ENCODE measurements at regions not wholly inside any gene's neighbourhood (a gene's known extent, or its start where the extent isn't known, plus 50 kb on each side); places are given as distances from the start of the nearest gene placed in this dataset.

GRCh38 chr6:41451515-41452163, 94.5 kb upstream of the FOXP4 start:
- no peak for DNase-seq

DNA sequence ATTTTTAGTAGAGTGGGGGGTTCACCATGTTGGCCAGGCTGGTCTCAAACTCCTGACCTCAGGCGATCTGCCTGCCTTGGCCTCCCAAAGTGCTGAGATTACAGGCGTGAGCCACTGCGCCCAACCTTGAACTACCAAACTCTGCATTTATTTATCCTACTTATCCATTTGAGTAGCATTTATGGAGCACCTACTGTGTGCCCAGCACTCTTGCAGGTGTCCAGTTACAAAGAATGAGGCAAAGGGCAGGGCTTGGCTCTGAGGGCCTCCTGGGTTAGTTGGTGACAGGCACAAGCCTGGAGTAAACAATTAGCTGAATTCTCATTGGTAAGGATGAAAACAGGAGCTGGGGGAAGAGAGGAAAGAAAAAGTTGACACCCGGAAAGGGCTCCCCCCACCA, 93.4 kb upstream of the FOXP4 start:
- DNase-seq = no peak

DNA sequence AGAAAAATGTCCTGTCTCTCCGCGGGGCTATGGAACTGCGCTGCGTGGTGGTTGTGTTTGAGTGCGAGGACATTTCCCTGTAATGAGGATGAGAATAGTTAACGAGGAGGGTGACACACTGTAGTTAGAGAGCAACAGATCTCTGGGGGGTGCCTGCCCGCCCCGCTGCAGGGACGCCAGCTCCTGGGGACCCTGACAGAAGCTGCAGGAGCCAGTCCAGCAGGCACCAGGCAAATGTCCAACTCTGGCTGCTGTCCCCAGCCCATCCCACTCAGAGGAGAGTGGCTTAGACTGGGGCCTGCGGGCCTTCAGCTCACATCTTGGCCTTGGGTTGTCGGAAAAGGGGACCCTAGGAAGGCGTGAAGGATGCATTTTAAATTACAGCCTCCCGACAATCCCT, 92.9 kb upstream of the FOXP4 start:
- DNase-seq = no peak

DNA sequence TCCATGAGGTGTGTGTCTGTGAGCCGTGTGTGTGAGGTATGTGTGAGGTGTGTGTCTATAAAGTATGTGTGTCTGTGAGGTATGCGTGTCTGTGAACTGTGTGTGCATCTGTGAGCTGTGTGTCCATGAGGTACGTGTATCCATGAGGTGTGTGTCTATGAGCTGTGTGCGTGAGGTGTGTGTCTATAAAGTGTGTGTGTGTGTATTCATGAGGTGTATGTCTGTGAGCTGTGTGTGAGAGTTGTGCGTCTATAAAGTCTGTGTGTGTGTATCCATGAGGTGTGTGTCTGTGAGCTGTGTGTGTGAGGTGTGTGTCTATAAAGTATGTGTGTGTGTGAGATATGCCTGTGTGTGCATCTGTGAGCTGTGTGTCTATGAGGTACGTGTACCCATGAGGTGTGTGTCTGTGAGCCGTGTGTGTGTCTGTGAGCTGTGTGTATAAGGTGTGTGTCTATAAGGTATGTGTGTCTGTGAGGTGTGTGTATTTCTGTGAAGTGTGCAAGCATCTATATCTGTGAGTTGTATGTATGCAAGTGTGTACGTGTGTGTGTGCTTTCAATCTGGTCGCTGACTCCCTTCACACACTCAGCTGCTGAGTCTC, 91.9 kb upstream of the FOXP4 start:
- DNase-seq = no peak

DNA sequence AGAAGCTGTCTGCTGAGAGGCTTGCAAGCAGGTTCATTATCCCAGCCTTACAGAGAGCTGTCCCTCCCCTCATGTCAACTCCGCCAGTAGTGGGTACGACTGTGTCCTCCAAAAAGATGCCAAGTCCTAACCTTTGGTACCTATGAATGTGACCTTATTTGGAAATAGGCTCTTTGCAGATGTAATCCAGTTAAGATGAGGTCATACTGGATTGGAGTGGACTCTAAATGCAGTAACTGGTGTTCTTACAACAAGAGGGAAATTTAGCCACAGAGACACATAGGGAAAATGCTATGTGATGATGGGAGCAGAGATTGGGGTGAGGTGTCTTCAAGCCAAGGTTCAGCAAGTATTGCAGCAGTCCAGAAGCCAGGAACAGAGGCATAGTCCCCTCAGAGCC, 90.8 kb upstream of the FOXP4 start:
- DNase-seq = no peak

GRCh38 chr6:41455818-41456217, 90.4 kb upstream of the FOXP4 start:
- DNase-seq = no peak

- DNase-seq = no peak
Measured at GRCh38 chr6:41457303-41457670, 88.9 kb upstream of the FOXP4 start.

GRCh38 chr6:41459738-41460137, 86.4 kb upstream of the FOXP4 start:
- no peak for DNase-seq

- DNase-seq = no peak
Measured at GRCh38 chr6:41460742-41461336, 85.3 kb upstream of the FOXP4 start.

DNA sequence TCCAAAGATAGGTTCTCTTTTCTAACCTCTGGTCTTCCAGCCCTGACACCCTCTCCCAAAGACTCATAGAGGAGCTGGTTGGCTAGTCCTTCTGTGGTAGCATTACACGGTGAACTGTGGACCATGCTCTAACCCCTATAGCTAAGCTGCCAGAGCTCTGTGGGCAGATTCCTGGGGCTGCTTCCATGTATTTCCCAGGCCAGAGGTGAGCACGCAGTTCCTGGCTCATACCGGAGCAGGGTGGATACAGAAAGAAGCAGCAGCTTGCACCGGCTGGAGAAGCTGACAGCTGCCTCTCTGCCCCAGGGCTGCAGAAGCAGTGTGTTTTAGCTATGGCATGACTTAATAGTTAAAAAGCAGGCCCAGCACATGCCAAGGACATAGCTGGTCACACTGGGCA, 84.1 kb upstream of the FOXP4 start:
- no peak for DNase-seq

DNA sequence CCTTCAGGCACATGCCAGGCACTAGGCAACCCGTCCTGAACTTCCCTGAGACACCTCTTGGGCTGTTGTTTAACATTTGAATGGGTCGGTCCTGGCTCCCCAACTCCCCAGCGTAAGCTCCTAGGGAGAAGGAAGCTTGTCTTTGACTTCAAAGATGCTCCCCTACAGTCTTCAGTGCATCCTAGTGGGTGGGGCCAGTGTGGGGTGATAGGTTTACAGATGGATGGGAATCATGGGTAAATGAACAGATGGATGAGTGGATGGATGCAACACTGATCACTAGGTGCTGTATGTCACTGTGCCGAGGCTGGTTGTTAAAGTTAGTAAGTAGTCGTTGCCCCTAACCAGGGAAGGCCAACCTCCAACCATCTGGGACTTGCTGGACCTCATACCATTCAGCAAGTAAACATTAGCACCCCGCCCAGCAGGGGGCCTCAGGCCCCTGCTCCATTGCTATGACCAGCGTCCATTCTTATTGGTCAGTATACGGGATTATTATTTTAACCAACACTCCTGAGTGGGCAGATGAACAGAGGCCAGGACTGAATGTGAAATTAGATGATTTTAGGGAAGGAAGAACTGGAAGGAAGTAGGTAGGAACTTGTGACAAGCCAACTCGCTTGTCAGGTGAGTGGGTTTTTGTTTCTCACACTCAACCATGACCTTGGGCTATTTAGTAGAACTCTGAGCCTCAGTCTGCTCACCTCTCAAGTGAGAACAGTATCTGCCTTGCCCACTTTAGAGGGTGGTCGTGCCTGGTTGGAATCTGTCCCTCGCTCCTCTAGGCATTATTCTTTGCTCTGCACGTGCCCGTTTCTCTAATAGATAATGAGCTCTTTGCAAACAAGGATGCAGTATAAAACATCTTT, 82.9 kb upstream of the FOXP4 start:
- peak; percentile 33 to 40 for DNase-seq

DNA sequence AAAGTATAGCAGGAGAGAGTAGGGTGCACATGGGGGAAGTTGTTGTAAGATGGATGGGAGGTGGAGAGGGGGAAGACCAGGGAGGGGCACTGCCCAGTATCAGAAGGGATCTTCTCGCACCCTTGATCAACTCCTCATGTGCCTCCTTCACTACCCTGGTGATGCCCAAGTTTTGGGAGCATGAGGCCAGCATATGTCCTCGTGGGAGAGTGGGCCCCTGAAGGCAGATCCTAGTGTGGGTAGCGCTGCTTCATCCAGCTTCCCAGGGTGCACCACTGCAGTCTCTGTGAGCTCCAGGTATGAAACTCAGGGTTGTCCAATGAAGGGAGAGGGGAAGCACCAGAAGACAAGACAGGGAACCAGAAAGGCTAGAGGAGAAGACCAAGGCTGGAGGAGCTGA, 82.2 kb upstream of the FOXP4 start:
- no peak for DNase-seq

GRCh38 chr6:41464481-41464880, 81.7 kb upstream of the FOXP4 start:
- no peak for DNase-seq

GRCh38 chr6:41466437-41466990, 79.7 kb upstream of the FOXP4 start:
- no peak for DNase-seq

- DNase-seq = no peak
Measured at GRCh38 chr6:41467061-41467460, 79.1 kb upstream of the FOXP4 start.

- no peak for DNase-seq
Measured at GRCh38 chr6:41467627-41468404, 78.4 kb upstream of the FOXP4 start.

GRCh38 chr6:41469156-41470028, 76.8 kb upstream of the FOXP4 start:
- no peak for DNase-seq

- DNase-seq = peak in 1 of 2 donors; percentile 29
Measured at GRCh38 chr6:41470029-41470330, 76.2 kb upstream of the FOXP4 start.

DNA sequence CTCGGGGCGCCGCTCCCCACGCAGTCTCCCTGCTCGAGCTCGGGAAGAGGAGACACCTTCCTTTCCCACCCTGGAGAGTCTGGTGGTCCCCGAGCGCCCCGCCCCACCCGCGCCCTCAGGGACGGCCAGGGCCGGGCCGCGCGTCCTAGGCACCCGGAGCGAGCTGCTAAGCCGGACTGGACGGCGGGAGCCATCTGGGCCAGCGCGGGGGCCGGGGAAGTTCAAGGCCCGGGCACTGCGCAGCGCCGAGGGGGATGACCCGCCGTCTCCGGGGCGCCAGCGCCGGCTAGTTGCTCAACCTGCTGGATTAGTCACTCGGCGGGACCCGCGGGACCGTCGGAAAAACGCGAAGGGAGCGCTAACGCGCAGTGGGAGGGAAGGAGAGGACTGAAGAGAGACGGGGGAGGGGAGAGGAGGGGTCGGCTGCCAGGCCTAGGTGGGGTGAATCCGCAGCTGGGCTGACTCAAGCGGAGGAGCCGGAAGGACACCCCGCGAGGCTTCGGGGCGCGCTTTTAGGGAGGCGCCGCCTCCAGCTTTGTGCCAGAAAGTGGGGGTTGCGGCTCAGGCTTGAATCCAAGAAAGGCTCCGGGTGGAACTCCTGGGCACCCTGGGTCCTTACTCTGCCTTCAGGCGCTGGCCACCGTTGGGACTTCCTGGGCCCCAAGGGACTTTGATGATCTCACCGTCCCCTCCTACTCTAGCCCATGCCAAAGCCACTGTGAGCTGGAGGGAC, 75.7 kb upstream of the FOXP4 start:
- DNase-seq = peak in 1 of 2 donors; percentile 37

DNA sequence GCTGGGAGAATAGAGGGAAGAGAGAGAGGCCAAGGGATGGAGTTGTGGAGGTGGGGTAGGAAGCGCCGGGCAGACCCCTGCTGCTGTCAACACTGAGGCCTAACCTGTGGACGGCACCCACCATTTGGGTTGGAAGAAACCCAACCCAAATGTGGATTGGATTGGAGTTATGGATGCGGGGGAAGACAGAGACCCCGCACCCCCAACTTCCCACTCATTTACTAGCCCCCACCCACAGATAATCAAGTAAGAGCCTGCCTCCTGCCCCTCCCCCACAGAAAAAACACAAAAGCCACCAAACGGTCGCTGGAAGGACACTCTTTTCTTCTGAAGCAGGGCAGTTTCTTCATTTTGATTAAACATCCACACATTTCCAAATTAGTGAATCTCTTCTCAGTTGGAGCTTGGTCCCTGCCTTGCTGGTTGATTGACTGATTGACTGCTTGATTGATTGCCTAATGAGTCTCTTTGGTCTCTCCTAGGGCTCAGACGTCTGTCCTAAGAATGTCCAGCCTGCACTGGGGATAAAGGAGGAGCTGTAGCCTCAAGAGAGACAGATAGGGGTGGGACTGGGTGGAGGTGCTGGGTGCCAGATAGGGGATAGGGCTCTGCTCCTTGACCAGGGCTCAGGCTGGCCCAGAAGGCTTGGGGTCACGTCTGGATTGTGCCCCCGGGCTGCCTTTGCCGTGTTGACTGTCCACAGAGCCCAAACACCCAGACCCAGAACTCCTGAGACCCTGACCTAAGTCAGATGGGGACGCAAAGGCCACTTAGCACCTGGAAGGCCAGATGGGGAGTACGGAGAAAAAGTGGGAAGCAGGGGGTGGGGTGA, 74.9 kb upstream of the FOXP4 start:
- no peak for DNase-seq
